Endothelial cell of umbilical vein (primary cell): ENCODE measurements at regions not wholly inside any gene's neighbourhood (a gene's known extent, or its start where the extent isn't known, plus 50 kb on each side); places are given as distances from the start of the nearest gene placed in this dataset.

Experiments
- BruUV-seq: library from RNA; stranded (reverse); fragments of 400-500 nt; replicated peaks from 2 replicates; lab custom pipeline; 2021; lab: Mats Ljungman, UMichigan
- CTCF ChIA-PET: fragments of 300-600, 350-600 bp; sonication (Branson Sonifier 250); formaldehyde crosslinking; loops from one replicate; lab custom pipeline; 2021; ENCODE audit warnings: antibody characterized with exemption, inconsistent platforms; lab: Charles Lee
- POLR2A ChIA-PET: fragments of 300-600, 350-600 bp; sonication (Branson Sonifier 250); formaldehyde crosslinking; loops from one replicate; lab custom pipeline; 2021; ENCODE audit warnings: antibody characterized with exemption, inconsistent platforms; lab: Charles Lee
- DNase-seq: peaks from one replicate; pipeline ENCODE4 v3.0.0-alpha.2; 2011; ENCODE audit warnings: low read depth, low spot score
- FAIRE-seq: peaks from 2 replicates; lab custom pipeline; 2011; peaks lifted over from hg19 to GRCh38; lab: Jason Lieb, UNC
- H2AFZ ChIP-seq: 2 replicates; pipeline ENCODE4 v1.6.0; 2012; ENCODE audit warnings: low read depth, low read length, control low read depth, inconsistent platforms
- H3K27ac ChIP-seq: 2 replicates; pipeline ENCODE4 v1.5.1; 2011; ENCODE audit warnings: low read depth, mild to moderate bottlenecking, control low read depth, low read length, moderate library complexity; ENCODE audit not compliant: insufficient read depth
- H3K27me3 ChIP-seq, 2 experiments: 2 replicates each; pipeline versions ENCODE4 v1.6.0 to v1.6.1; 2011; ENCODE audit warnings: low read length in 2 of 2, mixed read lengths in 1 of 2; ENCODE audit not compliant: control insufficient read depth in 2 of 2, insufficient read depth in 2 of 2
- H3K36me3 ChIP-seq, 2 experiments: 2 replicates in 1 of 2; 3 replicates in 1 of 2; pipeline ENCODE4 v1.5.1; 2011; ENCODE audit warnings: low read length in 2 of 2, mild to moderate bottlenecking in 1 of 2, moderate library complexity in 1 of 2; ENCODE audit not compliant: control insufficient read depth in 2 of 2, insufficient read depth in 2 of 2; ENCODE audit errors: extremely low read depth in 1 of 2
- H3K4me1 ChIP-seq: 3 replicates; pipeline ENCODE4 v1.5.1; 2011; ENCODE audit warnings: mild to moderate bottlenecking, low read length; ENCODE audit not compliant: control insufficient read depth, insufficient read depth; ENCODE audit errors: extremely low read depth
- H3K4me2 ChIP-seq: 2 replicates; pipeline ENCODE4 v1.6.1; 2011; ENCODE audit warnings: low read length, control low read depth, mixed read lengths; ENCODE audit not compliant: insufficient read depth
- H3K4me3 ChIP-seq, 3 experiments: fragments of 200-600 bp in 1 of 3; sonication (generic), shearing (Covaris generic) in 1 of 3; replicated peaks in 1 of 3; 2 replicates each; pipeline ENCODE4 v1.5.1; 2011 to 2016; ENCODE audit warnings: control low read depth in 3 of 3, low read length in 3 of 3, mild to moderate bottlenecking in 2 of 3, inconsistent platforms in 1 of 3, low read depth in 1 of 3, moderate library complexity in 1 of 3; ENCODE audit not compliant: insufficient read depth in 1 of 3
- H3K79me2 ChIP-seq: 2 replicates; pipeline ENCODE4 v1.6.0; 2012; ENCODE audit warnings: low read length, inconsistent platforms; ENCODE audit not compliant: control insufficient read depth, insufficient read depth
- H3K9ac ChIP-seq: replicated peaks from 2 replicates; pipeline ENCODE3; 2011; ENCODE audit warnings: low read length, control low read depth; ENCODE audit not compliant: insufficient read depth; ENCODE audit errors: extremely low read depth
- H3K9me1 ChIP-seq: replicated peaks from 3 replicates; pipeline ENCODE4 v1.6.0; 2011; ENCODE audit warnings: mild to moderate bottlenecking, low read length; ENCODE audit not compliant: control insufficient read depth, insufficient read depth; ENCODE audit errors: extremely low read depth
- H3K9me3 ChIP-seq: replicated peaks from 2 replicates; pipeline ENCODE4 v1.5.1; 2012; ENCODE audit warnings: low read length, inconsistent platforms; ENCODE audit not compliant: control insufficient read depth, insufficient read depth
- H4K20me1 ChIP-seq: replicated peaks from 2 replicates; pipeline ENCODE3; 2011; ENCODE audit warnings: mild to moderate bottlenecking, low read length; ENCODE audit not compliant: control insufficient read depth, insufficient read depth; ENCODE audit errors: extremely low read depth
- CTCF ChIP-seq, 2 donors: IDR thresholded peaks; 1 replicate in 1 of 2; 2 replicates in 1 of 2; pipeline ENCODE4 v1.5.1; 2011; ENCODE audit warnings: low read length in 2 of 2, mild to moderate bottlenecking in 2 of 2, moderate library complexity in 2 of 2, control low read depth in 1 of 2, inconsistent platforms in 1 of 2, low read depth in 1 of 2; ENCODE audit not compliant: insufficient read depth in 1 of 2; ENCODE audit errors: extremely low read depth in 1 of 2
- EZH2 ChIP-seq: IDR thresholded peaks from 2 replicates; pipeline ENCODE4 v1.6.1; 2012; ENCODE audit warnings: borderline replicate concordance, low read depth, mild to moderate bottlenecking, moderate library complexity, low read length, inconsistent platforms; ENCODE audit not compliant: severe bottlenecking
- FOS ChIP-seq: IDR thresholded peaks from 2 replicates; pipeline ENCODE4 v1.6.1; 2011; ENCODE audit warnings: mild to moderate bottlenecking, low read length, moderate library complexity, borderline replicate concordance; ENCODE audit not compliant: insufficient read depth
- GATA2 ChIP-seq: IDR thresholded peaks from 2 replicates; pipeline ENCODE4 v1.7.0; 2011; ENCODE audit warnings: low read depth, mild to moderate bottlenecking, moderate library complexity, mixed read lengths, low read length; ENCODE audit not compliant: insufficient read length, insufficient read depth
- JUN ChIP-seq: IDR thresholded peaks from 2 replicates; pipeline ENCODE4 v1.6.1; 2011; ENCODE audit warnings: borderline replicate concordance, low read depth; ENCODE audit not compliant: insufficient read length, insufficient read depth
- MAX ChIP-seq: IDR thresholded peaks from 2 replicates; pipeline ENCODE4 v1.6.1; 2011; ENCODE audit not compliant: insufficient read depth, insufficient read length
- MYC ChIP-seq: IDR thresholded peaks from one replicate; pipeline ENCODE4 v1.6.1; 2011; ENCODE audit warnings: mild to moderate bottlenecking, low read depth, low read length
- POLR2A ChIP-seq: IDR thresholded peaks from 2 replicates; pipeline ENCODE4 v1.6.1; 2012; ENCODE audit warnings: low read depth, mild to moderate bottlenecking, control low read depth, low read length
- POLR2AphosphoS5 ChIP-seq: IDR thresholded peaks from 2 replicates; pipeline ENCODE4 v1.6.1; 2012; ENCODE audit warnings: low read depth, mild to moderate bottlenecking, control low read depth, low read length, moderate library complexity; ENCODE audit not compliant: insufficient read depth
- dilution Hi-C: fragments of 300-500 bp; cut with MboI; formaldehyde crosslinking; loops from one replicate; pipeline ENCODE4 v1.15.0; 2019; ENCODE audit warnings: low sequenced_read_pairs; ENCODE audit not compliant: extremely low pct_ligation_motif_present
- intact Hi-C: fragments of 100-400 bp; cut with micrococcal nuclease; formaldehyde crosslinking; loops from one replicate; pipeline ENCODE4 v1.10.0; 2022

GRCh38 chr5:68369457-68370125 is 154.0 kb downstream of the PIK3R1 start:
- intact Hi-C loops = no loop called here
- BruUV-seq = no TSS peak
- Histone ChIP-seq H3K79me2 (no peaks in the 10 kb centered on the region), H2AFZ (no peak overlapping the region), H3K9me3 (no peaks in the 10 kb centered on the region), H3K4me2 (peak overlapping the region; percentile 8), H3K9ac (no peak overlapping the region), H3K27ac (no peak overlapping the region), H3K9me1 (no peaks in the 10 kb centered on the region), H4K20me1 (no peaks in the 10 kb centered on the region), H3K4me1 (no peaks in the 10 kb centered on the region), H3K27me3 (peaks cover 0 to 2% of the 10 kb centered on the region in 2 experiments), H3K36me3 (no peaks in the 10 kb centered on the region), H3K4me3 (no peak overlapping the region)
- no peak for FAIRE-seq
- ChIA-PET CTCF (interaction anchor here (1.2 kb wide), 1 partner anchor 9 kb away, joined by 3 read pairs; no protein-coding TSS in a partner anchor), POLR2A (no interaction called here)
- dilution Hi-C loops = no loop called here
- DNase-seq = peak; percentile 45
- TF ChIP-seq POLR2A = no peak
- no peak for TF ChIP-seq MYC
- no peak for TF ChIP-seq POLR2AphosphoS5
- no peak for TF ChIP-seq JUN
- TF ChIP-seq GATA2 = no peak
- no peak for TF ChIP-seq FOS
- no peak for TF ChIP-seq MAX
- no peak for TF ChIP-seq EZH2
- no peak for TF ChIP-seq CTCF (IDR thresholded peaks at IDR 0.05; ENCODE audit: extremely low read depth in 1 of 2, insufficient read depth in 1 of 2, low read depth in 1 of 2, low read length in 2 of 2)
